WTC11 (cell line): ENCODE measurements at regions not wholly inside any gene's neighbourhood (a gene's known extent, or its start where the extent isn't known, plus 50 kb on each side); places are given as distances from the start of the nearest gene placed in this dataset.

Experiments
- CREB1 ChIP-seq: sonication (generic); formaldehyde crosslinking; IDR thresholded peaks from 2 replicates; pipeline ENCODE4 v1.8.0; 2023; ENCODE audit warnings: mild to moderate bottlenecking, missing genetic modification reagents
- ELF4 ChIP-seq: sonication (generic); formaldehyde crosslinking; IDR thresholded peaks from 2 replicates; pipeline ENCODE4 v1.8.1; 2022; ENCODE audit warnings: low read depth, mild to moderate bottlenecking, moderate library complexity, missing genetic modification reagents
- ETV6 ChIP-seq: sonication (generic); formaldehyde crosslinking; IDR thresholded peaks from 2 replicates; pipeline ENCODE4 v1.8.1; 2022; ENCODE audit warnings: mild to moderate bottlenecking, missing genetic modification reagents
- FOXP1 ChIP-seq: sonication (generic); formaldehyde crosslinking; IDR thresholded peaks from 2 replicates; pipeline ENCODE4 v1.8.0; 2022; ENCODE audit warnings: missing genetic modification reagents, mild to moderate bottlenecking, moderate library complexity, borderline replicate concordance
- IRF2 ChIP-seq: sonication (generic); formaldehyde crosslinking; IDR thresholded peaks from 2 replicates; pipeline ENCODE4 v1.8.0; 2022; ENCODE audit warnings: low read depth, missing genetic modification reagents, borderline replicate concordance
- NR2C2 ChIP-seq: sonication (generic); formaldehyde crosslinking; IDR thresholded peaks from 2 replicates; pipeline ENCODE4 v1.8.0; 2022; ENCODE audit warnings: mild to moderate bottlenecking, missing genetic modification reagents
- PRRX2 ChIP-seq: fragments of 250-450 bp; sonication (Bioruptor Pico); IDR thresholded peaks from 2 replicates; pipeline ENCODE4 v1.8.0; 2021; ENCODE audit warnings: mild to moderate bottlenecking
- SP1 ChIP-seq: sonication (generic); formaldehyde crosslinking; conservative IDR thresholded peaks from 2 replicates; pipeline ENCODE4 v1.8.1; 2022; ENCODE audit warnings: missing genetic modification reagents
- ZBTB21 ChIP-seq: sonication (generic); formaldehyde crosslinking; IDR thresholded peaks from 2 replicates; pipeline ENCODE4 v1.8.1; 2023; ENCODE audit warnings: mild to moderate bottlenecking, missing genetic modification reagents, borderline replicate concordance
- ZNF121 ChIP-seq: sonication (generic); formaldehyde crosslinking; IDR thresholded peaks from 2 replicates; pipeline ENCODE4 v1.8.0; 2023; ENCODE audit warnings: missing genetic modification reagents
- TF ChIP-seq, protein P1 (sequence below): fragments of 200-600 bp; IDR thresholded peaks from 2 replicates; pipeline ENCODE4 v1.8.0; 2022; ENCODE audit warnings: antibody characterized with exemption
- TF ChIP-seq, protein P2 (sequence below): sonication (generic); formaldehyde crosslinking; IDR thresholded peaks from 2 replicates; pipeline ENCODE4 v1.8.0; 2022; ENCODE audit warnings: mild to moderate bottlenecking, missing genetic modification reagents
- TF ChIP-seq, protein P3 (sequence below): sonication (generic); formaldehyde crosslinking; IDR thresholded peaks from 2 replicates; pipeline ENCODE4 v1.8.1; 2023; ENCODE audit warnings: mild to moderate bottlenecking, missing genetic modification reagents, moderate library complexity

DNA sequence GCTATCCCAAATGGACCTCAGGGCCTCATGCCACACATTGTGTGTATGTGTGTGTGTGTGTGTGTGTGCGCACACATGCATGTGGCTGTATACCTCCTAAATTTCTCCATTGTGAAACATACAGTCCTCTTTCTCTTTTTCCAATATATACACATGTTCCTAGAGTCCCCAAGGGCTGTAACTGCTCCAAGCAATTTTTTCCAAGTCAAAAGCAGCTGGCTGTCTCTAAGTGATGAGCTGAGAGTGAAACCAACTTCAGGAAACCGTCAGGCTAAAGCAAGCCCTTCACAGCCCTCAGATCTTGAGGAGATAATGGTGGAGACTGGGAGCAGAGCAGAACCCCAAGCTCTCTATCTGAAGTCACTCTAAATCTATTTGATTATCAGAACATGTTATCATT, 496.1 kb upstream of the DIPK2B start:
- no peak for TF ChIP-seq FOXP1
- TF ChIP-seq, protein P1, sequence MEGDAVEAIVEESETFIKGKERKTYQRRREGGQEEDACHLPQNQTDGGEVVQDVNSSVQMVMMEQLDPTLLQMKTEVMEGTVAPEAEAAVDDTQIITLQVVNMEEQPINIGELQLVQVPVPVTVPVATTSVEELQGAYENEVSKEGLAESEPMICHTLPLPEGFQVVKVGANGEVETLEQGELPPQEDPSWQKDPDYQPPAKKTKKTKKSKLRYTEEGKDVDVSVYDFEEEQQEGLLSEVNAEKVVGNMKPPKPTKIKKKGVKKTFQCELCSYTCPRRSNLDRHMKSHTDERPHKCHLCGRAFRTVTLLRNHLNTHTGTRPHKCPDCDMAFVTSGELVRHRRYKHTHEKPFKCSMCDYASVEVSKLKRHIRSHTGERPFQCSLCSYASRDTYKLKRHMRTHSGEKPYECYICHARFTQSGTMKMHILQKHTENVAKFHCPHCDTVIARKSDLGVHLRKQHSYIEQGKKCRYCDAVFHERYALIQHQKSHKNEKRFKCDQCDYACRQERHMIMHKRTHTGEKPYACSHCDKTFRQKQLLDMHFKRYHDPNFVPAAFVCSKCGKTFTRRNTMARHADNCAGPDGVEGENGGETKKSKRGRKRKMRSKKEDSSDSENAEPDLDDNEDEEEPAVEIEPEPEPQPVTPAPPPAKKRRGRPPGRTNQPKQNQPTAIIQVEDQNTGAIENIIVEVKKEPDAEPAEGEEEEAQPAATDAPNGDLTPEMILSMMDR: no peak
- TF ChIP-seq, protein P2, sequence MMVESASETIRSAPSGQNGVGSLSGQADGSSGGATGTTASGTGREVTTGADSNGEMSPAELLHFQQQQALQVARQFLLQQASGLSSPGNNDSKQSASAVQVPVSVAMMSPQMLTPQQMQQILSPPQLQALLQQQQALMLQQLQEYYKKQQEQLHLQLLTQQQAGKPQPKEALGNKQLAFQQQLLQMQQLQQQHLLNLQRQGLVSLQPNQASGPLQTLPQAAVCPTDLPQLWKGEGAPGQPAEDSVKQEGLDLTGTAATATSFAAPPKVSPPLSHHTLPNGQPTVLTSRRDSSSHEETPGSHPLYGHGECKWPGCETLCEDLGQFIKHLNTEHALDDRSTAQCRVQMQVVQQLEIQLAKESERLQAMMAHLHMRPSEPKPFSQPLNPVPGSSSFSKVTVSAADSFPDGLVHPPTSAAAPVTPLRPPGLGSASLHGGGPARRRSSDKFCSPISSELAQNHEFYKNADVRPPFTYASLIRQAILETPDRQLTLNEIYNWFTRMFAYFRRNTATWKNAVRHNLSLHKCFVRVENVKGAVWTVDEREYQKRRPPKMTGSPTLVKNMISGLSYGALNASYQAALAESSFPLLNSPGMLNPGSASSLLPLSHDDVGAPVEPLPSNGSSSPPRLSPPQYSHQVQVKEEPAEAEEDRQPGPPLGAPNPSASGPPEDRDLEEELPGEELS (CRISPR knock-in tag): no peak
- TF ChIP-seq ZBTB21 (CRISPR knock-in tag): no peak
- TF ChIP-seq PRRX2 (CRISPR knock-in tag): no peak
- TF ChIP-seq NR2C2 (CRISPR knock-in tag): no peak
- TF ChIP-seq ZNF121 (CRISPR knock-in tag): no peak
- no peak for TF ChIP-seq SP1
- TF ChIP-seq ETV6 (CRISPR knock-in tag): no peak
- TF ChIP-seq, protein P3, sequence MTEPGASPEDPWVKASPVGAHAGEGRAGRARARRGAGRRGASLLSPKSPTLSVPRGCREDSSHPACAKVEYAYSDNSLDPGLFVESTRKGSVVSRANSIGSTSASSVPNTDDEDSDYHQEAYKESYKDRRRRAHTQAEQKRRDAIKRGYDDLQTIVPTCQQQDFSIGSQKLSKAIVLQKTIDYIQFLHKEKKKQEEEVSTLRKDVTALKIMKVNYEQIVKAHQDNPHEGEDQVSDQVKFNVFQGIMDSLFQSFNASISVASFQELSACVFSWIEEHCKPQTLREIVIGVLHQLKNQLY (CRISPR knock-in tag): no peak
- TF ChIP-seq ELF4 (CRISPR knock-in tag): no peak
- no peak for TF ChIP-seq CREB1 (CRISPR knock-in tag)
- TF ChIP-seq IRF2: no peak
